NT2/D1 (cell line): ENCODE measurements at regions not wholly inside any gene's neighbourhood (a gene's known extent, or its start where the extent isn't known, plus 50 kb on each side); places are given as distances from the start of the nearest gene placed in this dataset.

Experiments used
- DNase-seq: peaks from one replicate; pipeline ENCODE4 v3.0.0-alpha.2; 2011; ENCODE audit warnings: low read depth, low spot score
- H3K27me3 ChIP-seq: 2 replicates; pipeline ENCODE4 v1.6.0; 2011; ENCODE audit warnings: mild to moderate bottlenecking; ENCODE audit not compliant: insufficient read length, insufficient read depth
- H3K36me3 ChIP-seq: 2 replicates; pipeline ENCODE4 v1.6.1; 2011; ENCODE audit warnings: mild to moderate bottlenecking, low read length, mixed read lengths; ENCODE audit not compliant: insufficient read depth, insufficient read length
- H3K4me1 ChIP-seq: 2 replicates; pipeline ENCODE4 v1.5.1; 2011; ENCODE audit not compliant: insufficient read depth, insufficient read length
- H3K4me3 ChIP-seq: 2 replicates; pipeline ENCODE4 v1.5.1; 2011; ENCODE audit warnings: low read depth; ENCODE audit not compliant: insufficient read length
- H3K9ac ChIP-seq: 2 replicates; pipeline ENCODE4 v1.6.0; 2011; ENCODE audit warnings: low read depth; ENCODE audit not compliant: insufficient read length
- H3K9me3 ChIP-seq: 2 replicates; pipeline ENCODE4 v1.5.1; 2011; ENCODE audit warnings: mild to moderate bottlenecking, low read length; ENCODE audit not compliant: insufficient read depth
- SUZ12 ChIP-seq: IDR thresholded peaks from 2 replicates; pipeline ENCODE4 v1.6.1; 2011; ENCODE audit not compliant: insufficient read length, insufficient read depth; ENCODE audit errors: extremely low read depth
- YY1 ChIP-seq: IDR thresholded peaks from 2 replicates; pipeline ENCODE4 v1.6.1; 2011; ENCODE audit not compliant: insufficient read length, insufficient read depth
- ZNF274 ChIP-seq: IDR thresholded peaks from 2 replicates; pipeline ENCODE4 v1.6.1; 2011; ENCODE audit warnings: mild to moderate bottlenecking, low read depth, low read length

DNA sequence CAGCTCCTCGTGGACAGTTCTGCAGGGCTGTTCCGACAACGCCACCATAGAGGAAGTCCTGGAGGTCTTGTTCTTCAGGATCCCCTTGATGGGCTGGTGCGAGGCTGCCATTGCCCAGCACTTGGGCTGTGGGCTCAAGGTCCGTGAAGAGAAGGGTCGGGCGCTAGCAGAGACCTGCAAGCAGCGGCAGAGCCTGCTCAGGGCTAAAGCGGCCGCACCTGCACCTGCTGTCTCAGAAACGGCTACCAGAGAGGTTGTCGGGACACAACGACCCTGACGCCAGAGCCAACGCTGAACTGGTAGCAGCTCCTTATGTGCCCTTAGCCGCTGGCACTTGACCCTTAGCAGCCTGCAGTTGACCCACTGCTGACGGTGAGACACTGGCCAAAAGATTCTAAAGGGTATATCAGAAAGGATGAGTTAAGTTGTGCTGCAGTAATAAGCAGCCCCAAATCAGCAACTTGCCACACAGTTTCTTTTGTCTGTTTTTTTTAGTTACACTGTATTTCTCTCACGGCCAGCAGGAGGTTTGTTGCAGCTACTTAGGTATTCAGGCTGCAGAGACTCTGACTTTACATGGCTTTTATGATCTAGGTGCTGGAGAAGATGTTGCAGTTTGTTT, 55.5 kb upstream of the ST6GAL2 start:
- Histone ChIP-seq H3K9ac (no peak overlapping the region), H3K36me3 (no peaks in the 10 kb centered on the region), H3K9me3 (peaks cover 8% of the 10 kb centered on the region; the same call in 1 of the 2 replicates), H3K4me3 (no peak overlapping the region), H3K27me3 (no peaks in the 10 kb centered on the region), H3K4me1 (no peaks in the 10 kb centered on the region)
- TF ChIP-seq ZNF274 (no peak), SUZ12 (no peak), YY1 (no peak)
- no peak for DNase-seq

DNA sequence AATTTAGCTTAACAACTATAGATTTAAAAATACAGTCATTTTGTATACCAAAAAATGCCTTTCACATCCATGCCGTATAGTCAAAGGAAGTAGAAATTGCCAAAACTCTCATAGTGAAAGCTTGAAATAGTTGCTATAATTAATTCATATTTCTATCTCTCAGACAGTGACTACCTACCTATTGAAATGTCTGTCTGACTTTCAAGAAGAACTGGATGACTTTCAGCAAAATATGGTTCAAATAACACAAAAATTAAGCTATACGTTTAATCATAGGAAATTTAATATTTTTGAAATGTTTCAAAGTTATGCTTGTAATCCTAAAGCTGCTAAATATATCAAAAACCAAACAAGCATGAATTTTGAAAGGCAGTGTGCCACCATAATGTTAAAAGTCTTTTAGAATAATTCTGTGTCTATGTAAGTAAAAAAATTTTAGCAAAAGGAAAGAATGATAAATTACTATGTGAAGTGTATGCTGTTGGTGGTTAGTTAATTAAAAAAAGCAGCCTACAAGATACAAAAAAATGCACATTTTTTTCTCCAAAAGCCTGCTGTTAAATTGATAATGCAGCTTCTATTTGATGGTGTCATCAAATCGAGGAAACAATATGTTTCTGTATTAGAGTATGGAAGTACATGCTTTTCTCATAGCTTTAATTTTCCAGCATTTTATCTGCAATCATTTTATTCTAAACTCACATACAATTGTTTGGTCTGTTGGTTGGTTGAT, 57.7 kb upstream of the ST6GAL2 start:
- Histone ChIP-seq H3K27me3 (no peaks in the 10 kb centered on the region), H3K9ac (no peak overlapping the region), H3K4me3 (no peak overlapping the region), H3K9me3 (peaks cover 8% of the 10 kb centered on the region; the same call in 1 of the 2 replicates), H3K4me1 (no peaks in the 10 kb centered on the region), H3K36me3 (no peaks in the 10 kb centered on the region)
- no peak for TF ChIP-seq SUZ12
- TF ChIP-seq ZNF274, result no peak
- no peak for TF ChIP-seq YY1
- DNase-seq, result no peak

DNA sequence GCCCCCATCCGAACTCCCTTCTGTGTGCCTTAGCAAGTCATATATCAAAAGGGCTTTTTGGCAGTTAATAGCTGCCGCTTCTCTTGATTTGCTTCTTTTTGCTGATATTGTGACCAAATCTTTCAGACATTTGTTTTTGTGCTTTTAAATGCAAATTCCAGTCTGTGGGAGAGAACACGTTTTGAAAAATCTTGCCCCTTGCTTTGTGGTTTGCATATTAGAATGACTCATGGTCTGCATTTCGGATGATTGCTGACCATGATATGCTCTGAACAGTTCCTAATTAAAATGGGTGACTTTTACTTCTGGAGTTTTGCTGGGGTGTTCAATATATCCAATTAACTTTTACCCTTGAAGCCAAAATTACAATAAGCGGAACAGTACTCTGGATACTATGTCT, 58.2 kb upstream of the ST6GAL2 start:
- H3K9me3 ChIP-seq, result peaks cover 8% of the 10 kb centered on the region; the same call in 1 of the 2 replicates
- no peak for DNase-seq
- no peak overlapping the region for H3K4me3 ChIP-seq
- H3K36me3 ChIP-seq, result no peaks in the 10 kb centered on the region
- TF ChIP-seq SUZ12, result no peak
- H3K27me3 ChIP-seq, result no peaks in the 10 kb centered on the region
- no peaks in the 10 kb centered on the region for H3K4me1 ChIP-seq
- no peak overlapping the region for H3K9ac ChIP-seq

DNA sequence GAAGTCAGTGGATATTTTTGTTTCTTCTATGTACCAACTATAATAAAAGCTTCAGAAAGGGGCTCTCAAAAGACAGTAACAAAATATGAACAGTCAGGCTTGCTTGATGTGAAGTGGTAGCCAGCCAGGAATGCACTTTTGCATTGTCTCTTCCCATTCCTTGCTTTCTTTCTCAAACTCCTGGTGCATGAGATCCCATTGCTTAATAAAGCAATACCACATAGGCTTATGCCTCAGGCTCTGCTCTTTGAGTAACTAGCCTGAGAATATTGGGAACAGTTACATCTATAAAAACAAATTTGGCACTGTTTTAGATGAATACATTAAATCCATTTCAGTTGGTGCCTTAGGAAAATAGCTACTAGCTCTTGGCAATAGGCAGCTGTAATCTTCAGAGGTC, 62.6 kb upstream of the ST6GAL2 start:
- no peak for DNase-seq
- no peaks in the 10 kb centered on the region for H3K27me3 ChIP-seq
- no peak overlapping the region for H3K9ac ChIP-seq
- no peaks in the 10 kb centered on the region for H3K4me1 ChIP-seq
- no peaks in the 10 kb centered on the region for H3K9me3 ChIP-seq
- no peak for TF ChIP-seq ZNF274
- no peak for TF ChIP-seq YY1
- TF ChIP-seq SUZ12, result no peak
- no peak overlapping the region for H3K4me3 ChIP-seq
- no peaks in the 10 kb centered on the region for H3K36me3 ChIP-seq

DNA sequence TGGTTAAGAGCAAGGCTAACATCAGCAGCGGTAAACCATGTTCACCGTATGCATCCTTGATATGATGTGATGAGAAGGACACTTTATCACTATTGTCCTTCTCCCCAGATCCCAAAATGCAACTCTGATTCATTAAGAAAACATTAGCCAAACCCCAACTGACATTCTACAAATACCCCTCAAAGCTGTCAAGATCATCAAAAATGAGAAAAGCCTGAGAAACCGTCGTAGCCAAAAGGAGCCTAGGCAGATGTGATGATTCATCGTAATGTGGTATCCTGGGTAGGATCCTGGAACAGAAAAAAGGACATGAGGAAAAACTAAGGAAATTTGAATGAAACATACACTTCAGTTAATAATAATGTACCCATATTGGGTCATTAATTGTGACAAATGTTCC, 67.3 kb upstream of the ST6GAL2 start:
- Histone ChIP-seq H3K36me3 (no peaks in the 10 kb centered on the region), H3K4me3 (no peak overlapping the region), H3K4me1 (no peaks in the 10 kb centered on the region), H3K27me3 (no peaks in the 10 kb centered on the region), H3K9me3 (no peaks in the 10 kb centered on the region), H3K9ac (no peak overlapping the region)
- no peak for TF ChIP-seq ZNF274
- DNase-seq, result no peak

DNA sequence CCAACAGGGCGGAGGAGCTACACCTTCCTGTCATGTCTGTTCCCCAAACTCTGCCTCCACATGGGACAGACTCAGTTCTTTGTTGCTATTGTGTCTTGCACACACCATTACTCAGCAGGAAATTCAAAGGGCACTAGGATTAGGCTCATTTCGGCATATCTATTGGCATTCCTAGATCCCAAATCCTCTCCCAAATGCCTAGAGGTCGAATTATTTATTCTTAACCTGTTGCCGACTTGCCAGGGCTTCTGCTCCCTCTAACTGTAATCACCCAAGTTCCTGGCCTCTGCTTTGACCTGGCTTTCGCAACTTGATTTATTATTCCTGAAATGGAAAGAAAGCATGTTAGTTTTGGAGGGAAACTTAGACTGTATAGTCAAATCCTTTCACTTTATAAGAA, 67.8 kb upstream of the ST6GAL2 start:
- no peak for TF ChIP-seq SUZ12
- no peak for TF ChIP-seq ZNF274
- no peak for TF ChIP-seq YY1
- H3K4me3 ChIP-seq, result no peak overlapping the region
- H3K9me3 ChIP-seq, result no peaks in the 10 kb centered on the region
- peak; percentile 8 for DNase-seq
- no peaks in the 10 kb centered on the region for H3K4me1 ChIP-seq
- no peak overlapping the region for H3K9ac ChIP-seq
- H3K27me3 ChIP-seq, result no peaks in the 10 kb centered on the region
- no peaks in the 10 kb centered on the region for H3K36me3 ChIP-seq

DNA sequence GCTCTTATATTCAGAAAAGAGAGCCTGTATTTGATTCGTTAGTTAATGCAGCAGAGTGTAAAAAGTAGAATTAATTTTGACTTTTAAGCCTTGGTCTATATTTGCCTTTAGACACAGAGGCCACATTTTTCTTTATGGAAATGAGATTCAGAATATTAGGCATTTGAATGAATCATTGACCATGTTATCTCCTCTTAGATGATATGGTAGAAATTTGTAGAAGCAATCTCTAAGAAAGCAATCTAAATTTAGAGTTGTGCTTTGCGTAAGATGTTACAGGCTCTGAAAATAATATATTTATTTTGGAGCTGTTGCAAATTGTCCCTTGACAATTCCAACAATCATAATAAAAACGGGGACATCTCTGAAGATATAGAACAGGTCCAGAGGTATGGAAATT, 68.3 kb upstream of the ST6GAL2 start:
- no peaks in the 10 kb centered on the region for H3K9me3 ChIP-seq
- no peak overlapping the region for H3K4me3 ChIP-seq
- H3K36me3 ChIP-seq, result no peaks in the 10 kb centered on the region
- no peaks in the 10 kb centered on the region for H3K27me3 ChIP-seq
- TF ChIP-seq YY1, result no peak
- no peak for TF ChIP-seq ZNF274
- TF ChIP-seq SUZ12, result no peak
- no peaks in the 10 kb centered on the region for H3K4me1 ChIP-seq
- no peak overlapping the region for H3K9ac ChIP-seq
- no peak for DNase-seq

DNA sequence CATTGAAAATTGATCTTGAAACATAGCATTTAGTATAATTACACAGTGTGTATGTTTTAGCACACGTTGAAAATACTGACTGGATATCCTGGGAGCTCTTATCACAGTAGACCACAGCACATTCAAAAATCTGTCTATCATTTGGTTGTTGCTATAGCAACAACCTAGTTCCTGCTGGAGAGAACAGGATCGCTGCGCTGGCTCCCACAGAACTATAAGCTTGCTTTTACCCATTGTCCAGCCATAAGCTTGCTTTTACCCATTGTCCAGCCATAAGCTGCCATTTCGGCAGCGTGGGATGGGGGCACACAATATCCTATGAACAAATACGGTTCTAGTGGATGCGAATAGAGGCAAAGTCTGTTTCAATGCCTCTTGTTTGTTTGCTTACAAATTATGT, 70.4 kb upstream of the ST6GAL2 start:
- Histone ChIP-seq H3K4me3 (no peak overlapping the region), H3K9ac (no peak overlapping the region), H3K9me3 (no peaks in the 10 kb centered on the region), H3K4me1 (no peaks in the 10 kb centered on the region), H3K36me3 (no peaks in the 10 kb centered on the region), H3K27me3 (no peaks in the 10 kb centered on the region)
- TF ChIP-seq ZNF274 (no peak), SUZ12 (no peak), YY1 (no peak)
- no peak for DNase-seq
